VCaP (cell line): ENCODE measurements at regions not wholly inside any gene's neighbourhood (a gene's known extent, or its start where the extent isn't known, plus 50 kb on each side); places are given as distances from the start of the nearest gene placed in this dataset.

Experiments used
- H3K27ac ChIP-seq: fragments of 450-650 bp; 2 replicates; pipeline ENCODE4 v1.5.1; 2017
- TF ChIP-seq, protein P1 (sequence below): fragments of 450-650 bp; conservative IDR thresholded peaks from 2 replicates; pipeline ENCODE4 v1.5.1; 2017; ENCODE audit warnings: mild to moderate bottlenecking, moderate library complexity

DNA sequence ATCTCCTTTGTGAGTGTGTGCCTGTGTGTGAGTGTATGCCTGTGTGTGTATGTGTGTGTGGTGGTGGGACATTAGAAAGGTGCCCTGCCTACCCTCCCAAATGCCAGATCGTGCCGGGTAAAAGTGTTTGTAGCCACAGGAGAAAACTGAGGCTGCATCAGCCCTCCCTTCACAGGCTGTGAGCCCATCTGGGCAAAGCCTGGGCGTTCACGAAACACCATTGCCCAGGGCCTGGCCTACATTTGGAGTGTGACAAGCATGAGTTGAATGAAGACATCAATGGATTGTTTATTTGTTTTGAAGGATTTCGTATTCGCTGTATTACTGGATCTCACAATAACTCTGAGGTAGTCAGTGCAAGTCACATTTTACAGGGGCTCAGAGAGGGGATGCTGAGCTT lies 270.8 kb downstream of the NSG2 start:
- H3K27ac ChIP-seq, result peak overlapping the region; percentile 7; the same call in 1 of the 2 replicates
- TF ChIP-seq, protein P1, sequence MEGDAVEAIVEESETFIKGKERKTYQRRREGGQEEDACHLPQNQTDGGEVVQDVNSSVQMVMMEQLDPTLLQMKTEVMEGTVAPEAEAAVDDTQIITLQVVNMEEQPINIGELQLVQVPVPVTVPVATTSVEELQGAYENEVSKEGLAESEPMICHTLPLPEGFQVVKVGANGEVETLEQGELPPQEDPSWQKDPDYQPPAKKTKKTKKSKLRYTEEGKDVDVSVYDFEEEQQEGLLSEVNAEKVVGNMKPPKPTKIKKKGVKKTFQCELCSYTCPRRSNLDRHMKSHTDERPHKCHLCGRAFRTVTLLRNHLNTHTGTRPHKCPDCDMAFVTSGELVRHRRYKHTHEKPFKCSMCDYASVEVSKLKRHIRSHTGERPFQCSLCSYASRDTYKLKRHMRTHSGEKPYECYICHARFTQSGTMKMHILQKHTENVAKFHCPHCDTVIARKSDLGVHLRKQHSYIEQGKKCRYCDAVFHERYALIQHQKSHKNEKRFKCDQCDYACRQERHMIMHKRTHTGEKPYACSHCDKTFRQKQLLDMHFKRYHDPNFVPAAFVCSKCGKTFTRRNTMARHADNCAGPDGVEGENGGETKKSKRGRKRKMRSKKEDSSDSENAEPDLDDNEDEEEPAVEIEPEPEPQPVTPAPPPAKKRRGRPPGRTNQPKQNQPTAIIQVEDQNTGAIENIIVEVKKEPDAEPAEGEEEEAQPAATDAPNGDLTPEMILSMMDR, result no peak

GRCh38 chr5:174317256-174317894 lies 271.9 kb downstream of the NSG2 start:
- H3K27ac ChIP-seq, result no peak overlapping the region; the same call in 1 of the 2 replicates
- TF ChIP-seq, protein P1, result peak; percentile 100

DNA sequence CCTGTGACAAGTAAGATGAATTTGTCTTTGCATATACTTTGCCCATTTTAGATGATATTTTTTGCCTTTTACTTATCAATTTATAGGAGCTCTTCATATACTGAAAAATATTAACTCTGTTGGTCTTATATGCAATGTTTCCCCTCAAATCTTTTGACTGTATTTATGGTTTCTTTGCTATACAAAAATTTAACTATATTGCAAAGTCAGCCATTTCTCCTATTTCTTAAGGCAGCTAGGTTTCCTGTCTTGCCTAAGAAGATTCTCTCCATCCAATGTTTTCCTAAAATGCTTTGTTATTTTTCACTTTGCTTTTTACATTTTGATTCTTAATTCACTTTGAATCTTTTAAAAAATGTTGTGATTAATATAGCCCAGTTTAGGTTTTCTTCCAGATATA lies 273.1 kb downstream of the NSG2 start:
- no peak overlapping the region for H3K27ac ChIP-seq
- TF ChIP-seq, protein P1, result no peak

GRCh38 chr5:174319551-174319950 lies 274.0 kb downstream of the NSG2 start:
- TF ChIP-seq, protein P1, result no peak
- H3K27ac ChIP-seq, result peak overlapping the region; percentile 61

DNA sequence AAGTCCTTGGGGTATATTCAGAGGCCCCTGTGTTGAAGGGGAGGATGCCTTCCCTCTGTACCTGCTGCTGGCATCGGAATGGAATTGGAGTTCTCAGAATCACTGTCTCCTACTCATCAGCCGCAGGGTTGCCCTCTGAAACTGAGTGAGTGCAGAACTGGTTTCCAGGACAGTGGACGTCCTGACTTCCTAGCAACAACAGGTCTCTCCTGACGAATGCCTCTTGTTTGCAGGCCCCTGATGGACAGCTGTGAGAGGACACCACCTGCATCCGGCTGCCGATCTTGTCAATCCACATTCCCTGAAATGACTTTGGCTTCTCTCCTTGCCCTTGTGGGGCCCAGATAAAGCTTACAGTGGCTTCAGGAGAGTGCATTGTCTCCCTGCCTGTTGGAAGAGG lies 274.5 kb downstream of the NSG2 start:
- peak overlapping the region; percentile 61 for H3K27ac ChIP-seq
- TF ChIP-seq, protein P1, result no peak

GRCh38 chr5:174323878-174324281 lies 278.4 kb downstream of the NSG2 start:
- TF ChIP-seq, protein P1, result no peak
- no peak overlapping the region for H3K27ac ChIP-seq

GRCh38 chr5:174324680-174325079 lies 279.2 kb downstream of the NSG2 start:
- TF ChIP-seq, protein P1, result no peak
- no peak overlapping the region for H3K27ac ChIP-seq
